GM12892 (cell line): ENCODE measurements at regions not wholly inside any gene's neighbourhood (a gene's known extent, or its start where the extent isn't known, plus 50 kb on each side); places are given as distances from the start of the nearest gene placed in this dataset.

ENCODE experiments used
- POLR2A ChIP-seq: IDR thresholded peaks from 2 replicates; pipeline ENCODE4 v1.6.1; 2011; ENCODE audit warnings: low read depth, low read length, control low read depth
- TAF1 ChIP-seq: IDR thresholded peaks from 2 replicates; pipeline ENCODE4 v1.6.1; 2011; ENCODE audit warnings: low read depth, mild to moderate bottlenecking, control low read depth, low read length, borderline replicate concordance

DNA sequence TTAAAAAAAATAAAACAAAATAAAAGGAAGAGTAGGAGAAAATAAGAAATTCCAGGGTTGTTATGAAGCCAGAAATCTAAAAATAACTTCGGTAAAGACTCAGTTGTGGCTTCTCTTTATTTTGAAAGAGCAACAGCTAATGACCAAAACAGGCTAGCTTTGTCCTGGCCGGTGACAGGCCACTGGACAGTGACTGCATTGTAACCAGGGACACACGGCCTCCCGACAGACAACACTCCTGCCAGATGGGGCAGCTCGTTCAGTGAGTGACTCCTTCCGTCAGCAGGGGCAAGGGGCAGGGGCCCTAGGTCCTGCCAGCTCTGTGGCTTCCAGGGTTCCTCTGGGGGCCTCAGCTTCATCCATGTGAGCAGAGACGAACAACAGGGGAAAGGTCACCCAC lies 173.4 kb downstream of the KATNAL1 start:
- TF ChIP-seq POLR2A: no peak
- no peak for TF ChIP-seq TAF1
